ENCODE measurements at regions not wholly inside any gene's neighbourhood (a gene's known extent, or its start where the extent isn't known, plus 50 kb on each side); places are given as distances from the start of the nearest gene placed in this dataset.
"Not testable (repeated sequence)": the region's sequence is repeated elsewhere in the genome, so short reads cannot be mapped to it uniquely, and the experiment has no call there.

GRCh38 chr7:156360835-156361234 lies 279.7 kb upstream of the RNF32 start:
- H3K9me3 Mint-ChIP-seq (ENCODE audit: low read depth) = no peaks in the 10 kb centered on the region
- intact Hi-C loops (cut with DNase I, micrococcal nuclease) = no loop called here
- H3K27me3 Mint-ChIP-seq = peaks cover 6% of the 10 kb centered on the region
- no peak overlapping the region for H3K4me3 Mint-ChIP-seq
- H3K36me3 Mint-ChIP-seq (ENCODE audit: low read depth) = no peaks in the 10 kb centered on the region
- no peak for DNase-seq
- no peak for ATAC-seq
- POLR2A ChIA-PET = no interaction called here
- CTCF ChIA-PET = no interaction called here
- H3K4me1 Mint-ChIP-seq = no peaks in the 10 kb centered on the region
- H3K27ac Mint-ChIP-seq = no peak overlapping the region

DNA sequence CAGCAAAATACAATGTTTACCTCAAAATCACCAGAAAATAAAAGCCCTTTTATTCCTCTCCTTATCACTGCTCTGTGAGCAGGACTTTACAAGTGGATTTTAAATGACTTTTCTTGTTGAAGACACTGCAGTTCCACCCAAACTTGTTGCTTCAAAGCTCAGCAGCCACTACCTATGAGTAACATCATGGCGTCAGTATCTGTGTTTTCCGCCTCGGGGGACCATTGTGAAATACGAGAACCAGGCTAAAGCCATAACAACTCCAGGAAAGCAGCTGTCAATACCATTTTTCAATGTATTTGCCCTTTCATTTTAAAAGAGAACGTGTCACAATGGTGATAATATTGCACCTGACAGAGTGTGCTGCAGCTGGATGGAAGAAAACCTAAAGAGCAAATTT lies 284.0 kb upstream of the RNF32 start:
- POLR2A ChIA-PET = no interaction called here
- H3K9me3 Mint-ChIP-seq (ENCODE audit: low read depth) = no peaks in the 10 kb centered on the region
- ATAC-seq = no peak
- intact Hi-C loops (cut with DNase I, micrococcal nuclease) = no loop called here
- no peak overlapping the region for H3K27ac Mint-ChIP-seq
- no peak overlapping the region for H3K4me3 Mint-ChIP-seq
- no peak for DNase-seq
- H3K4me1 Mint-ChIP-seq = no peaks in the 10 kb centered on the region
- peaks cover 6% of the 10 kb centered on the region for H3K27me3 Mint-ChIP-seq
- CTCF ChIA-PET = no interaction called here
- no peaks in the 10 kb centered on the region for H3K36me3 Mint-ChIP-seq (ENCODE audit: low read depth)

- Mint-ChIP-seq H3K4me1 (no peaks in the 10 kb centered on the region), H3K9me3 (ENCODE audit: low read depth) (no peaks in the 10 kb centered on the region), H3K27me3 (peaks cover 6% of the 10 kb centered on the region), H3K4me3 (no peak overlapping the region), H3K27ac (no peak overlapping the region), H3K36me3 (ENCODE audit: low read depth) (no peaks in the 10 kb centered on the region)
- POLR2A ChIA-PET = no interaction called here
- intact Hi-C loops (cut with DNase I, micrococcal nuclease) = no loop called here
- CTCF ChIA-PET = interaction anchor here (1.1 kb wide), 1 partner anchor 11 kb away, joined by 4 read pairs; no protein-coding TSS in a partner anchor
- ATAC-seq = no peak
- DNase-seq = no peak
Observed at GRCh38 chr7:156353352-156353751, 287.2 kb upstream of the RNF32 start.

- DNase-seq; H3K9me3 Mint-ChIP-seq (ENCODE audit: low read depth); CTCF ChIA-PET; POLR2A ChIA-PET; H3K27ac Mint-ChIP-seq; ATAC-seq; H3K36me3 Mint-ChIP-seq (ENCODE audit: low read depth); intact Hi-C loops (cut with DNase I, micrococcal nuclease); H3K4me1 Mint-ChIP-seq; H3K27me3 Mint-ChIP-seq; H3K4me3 Mint-ChIP-seq: not testable (repeated sequence)
Observed at GRCh38 chr7:156347703-156348248, 292.8 kb upstream of the RNF32 start.

DNA sequence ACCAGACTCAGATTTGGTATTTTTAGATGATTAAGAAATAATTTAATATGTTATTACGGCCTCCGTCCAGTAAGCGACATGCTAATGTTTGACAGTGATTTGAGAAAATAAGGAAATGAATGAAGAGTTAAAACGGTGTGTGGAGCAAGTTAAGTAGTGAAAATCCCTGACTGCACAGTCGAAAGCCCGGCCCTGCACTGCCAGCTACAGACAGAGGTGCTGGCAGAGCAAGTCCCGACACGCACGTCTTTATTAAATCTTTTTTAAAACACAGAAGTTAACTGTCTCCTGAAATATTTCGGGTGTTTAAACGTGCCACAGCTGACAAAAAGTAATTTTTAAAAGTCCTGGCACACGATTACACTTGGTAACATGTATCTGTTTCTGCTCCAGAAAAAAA lies 293.4 kb upstream of the RNF32 start:
- H3K4me3 Mint-ChIP-seq = no peak overlapping the region
- no peaks in the 10 kb centered on the region for H3K27me3 Mint-ChIP-seq
- H3K4me1 Mint-ChIP-seq = no peaks in the 10 kb centered on the region
- H3K27ac Mint-ChIP-seq = no peak overlapping the region
- DNase-seq = no peak
- no peaks in the 10 kb centered on the region for H3K9me3 Mint-ChIP-seq (ENCODE audit: low read depth)
- ChIA-PET POLR2A (no interaction called here), CTCF (no interaction called here)
- no peaks in the 10 kb centered on the region for H3K36me3 Mint-ChIP-seq (ENCODE audit: low read depth)
- intact Hi-C loops (cut with DNase I, micrococcal nuclease) = no loop called here
- ATAC-seq = no peak

DNA sequence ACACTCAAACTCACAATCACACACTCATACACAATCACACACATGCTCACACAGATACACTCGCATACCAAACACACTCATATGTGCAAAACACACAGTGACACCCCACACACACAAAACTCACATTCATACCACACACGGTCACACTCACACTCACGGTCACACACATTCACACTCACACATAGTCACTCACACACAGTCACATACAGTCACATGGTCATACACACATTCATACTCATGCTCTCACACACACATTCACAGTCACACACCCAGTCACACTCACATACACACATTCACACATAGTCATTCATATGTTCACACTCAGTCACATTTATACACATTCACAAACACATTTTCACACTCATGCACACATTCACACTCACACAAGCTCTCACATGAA lies 296.0 kb upstream of the RNF32 start:
- intact Hi-C loops (cut with DNase I, micrococcal nuclease) = no loop called here
- ChIA-PET CTCF (no interaction called here), POLR2A (no interaction called here)
- no peaks in the 10 kb centered on the region for H3K9me3 Mint-ChIP-seq (ENCODE audit: low read depth)
- DNase-seq (no peak), ATAC-seq (no peak)
- no peak overlapping the region for H3K4me3 Mint-ChIP-seq
- no peaks in the 10 kb centered on the region for H3K36me3 Mint-ChIP-seq (ENCODE audit: low read depth)
- H3K27ac Mint-ChIP-seq = no peak overlapping the region
- H3K27me3 Mint-ChIP-seq = no peaks in the 10 kb centered on the region
- no peaks in the 10 kb centered on the region for H3K4me1 Mint-ChIP-seq

DNA sequence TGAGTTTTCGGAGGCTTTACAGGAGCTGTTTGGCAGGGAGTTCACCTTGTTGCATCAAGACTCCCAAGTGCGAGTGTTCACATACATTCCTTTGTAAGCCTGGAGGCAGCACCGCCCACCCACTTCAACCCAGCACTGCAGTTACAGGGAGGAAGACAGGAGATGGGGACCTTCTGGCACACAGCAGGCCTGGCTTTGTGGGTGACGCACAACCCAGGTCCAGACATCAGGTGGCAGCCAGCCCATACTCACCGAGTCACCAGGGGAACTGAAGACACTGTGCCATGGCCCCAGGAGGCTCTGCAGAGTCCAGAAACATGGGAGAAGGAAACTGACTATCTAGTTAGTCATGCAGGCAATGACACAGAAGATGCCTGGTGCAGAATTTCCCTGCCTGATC lies 305.9 kb upstream of the RNF32 start:
- peaks cover 5% of the 10 kb centered on the region for H3K9me3 Mint-ChIP-seq (ENCODE audit: low read depth)
- H3K36me3 Mint-ChIP-seq (ENCODE audit: low read depth) = no peaks in the 10 kb centered on the region
- H3K4me1 Mint-ChIP-seq = no peaks in the 10 kb centered on the region
- ATAC-seq (peak; percentile 58), DNase-seq (peak; percentile 30)
- no peak overlapping the region for H3K27ac Mint-ChIP-seq
- H3K27me3 Mint-ChIP-seq = peaks cover 2% of the 10 kb centered on the region
- H3K4me3 Mint-ChIP-seq = no peak overlapping the region
- intact Hi-C loops (cut with DNase I, micrococcal nuclease) = no loop called here
- ChIA-PET CTCF (no interaction called here), POLR2A (no interaction called here)

DNA sequence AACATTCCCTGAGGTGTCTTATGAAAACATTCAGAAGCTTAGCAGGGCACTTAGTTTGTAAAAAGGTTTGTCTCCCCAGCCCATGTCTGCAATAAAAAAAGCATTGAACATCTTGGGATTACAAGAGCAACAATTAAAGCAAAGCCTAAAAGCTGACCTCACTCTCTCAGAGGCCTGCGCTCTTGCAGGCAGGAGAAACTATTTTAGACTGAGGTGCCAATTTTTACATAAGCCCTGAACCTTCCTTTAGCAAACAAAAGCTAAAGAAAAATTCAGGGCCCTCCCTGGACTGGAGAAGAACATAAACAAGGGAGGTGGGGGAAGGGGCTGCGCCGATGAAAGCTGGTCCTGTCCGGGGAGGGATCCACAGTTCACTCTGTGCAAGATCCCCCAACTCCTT lies 312.7 kb upstream of the RNF32 start:
- Mint-ChIP-seq H3K27ac (no peak overlapping the region), H3K36me3 (ENCODE audit: low read depth) (no peaks in the 10 kb centered on the region), H3K9me3 (ENCODE audit: low read depth) (peaks cover 5% of the 10 kb centered on the region), H3K4me3 (no peak overlapping the region), H3K4me1 (no peaks in the 10 kb centered on the region), H3K27me3 (peaks cover 14% of the 10 kb centered on the region)
- DNase-seq (no peak), ATAC-seq (no peak)
- intact Hi-C loops (cut with DNase I, micrococcal nuclease) = no loop called here
- POLR2A ChIA-PET = no interaction called here
- CTCF ChIA-PET = no interaction called here

DNA sequence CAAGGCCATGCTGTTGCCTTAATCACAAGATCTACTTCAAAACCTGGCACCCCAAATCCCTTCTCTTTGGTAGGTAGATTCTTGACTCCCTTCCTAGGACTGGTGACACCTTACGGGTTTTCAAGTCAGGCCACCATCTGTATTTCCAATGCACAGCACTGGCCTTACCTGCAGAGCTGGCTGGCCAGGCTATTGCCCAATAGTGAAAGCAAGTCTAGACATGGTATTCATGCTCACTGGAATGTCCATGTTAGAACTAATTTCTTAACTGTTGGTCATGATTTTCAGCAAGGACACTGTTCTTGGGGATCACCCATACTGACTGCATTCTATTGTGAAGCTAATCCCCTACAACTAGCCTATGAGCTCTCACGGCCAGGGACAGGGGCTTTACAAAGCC lies 313.1 kb upstream of the RNF32 start:
- ChIA-PET CTCF (no interaction called here), POLR2A (no interaction called here)
- Mint-ChIP-seq H3K4me1 (no peaks in the 10 kb centered on the region), H3K9me3 (ENCODE audit: low read depth) (peaks cover 5% of the 10 kb centered on the region), H3K4me3 (no peak overlapping the region), H3K27ac (no peak overlapping the region), H3K27me3 (peaks cover 14% of the 10 kb centered on the region), H3K36me3 (ENCODE audit: low read depth) (no peaks in the 10 kb centered on the region)
- DNase-seq (no peak), ATAC-seq (no peak)
- intact Hi-C loops (cut with DNase I, micrococcal nuclease) = no loop called here

GRCh38 chr7:156324201-156324600 lies 316.4 kb upstream of the RNF32 start:
- POLR2A ChIA-PET = no interaction called here
- ATAC-seq (no peak), DNase-seq (no peak)
- Mint-ChIP-seq H3K4me1 (no peaks in the 10 kb centered on the region), H3K4me3 (no peak overlapping the region), H3K9me3 (ENCODE audit: low read depth) (no peaks in the 10 kb centered on the region), H3K36me3 (ENCODE audit: low read depth) (no peaks in the 10 kb centered on the region), H3K27me3 (peaks cover 17% of the 10 kb centered on the region), H3K27ac (no peak overlapping the region)
- intact Hi-C loops (cut with DNase I, micrococcal nuclease) = no loop called here
- CTCF ChIA-PET = no interaction called here

- H3K27ac Mint-ChIP-seq; H3K9me3 Mint-ChIP-seq (ENCODE audit: low read depth); intact Hi-C loops (cut with DNase I, micrococcal nuclease); H3K4me1 Mint-ChIP-seq; POLR2A ChIA-PET; H3K4me3 Mint-ChIP-seq; CTCF ChIA-PET; H3K36me3 Mint-ChIP-seq (ENCODE audit: low read depth); DNase-seq; ATAC-seq: not testable (repeated sequence)
- H3K27me3 Mint-ChIP-seq = peaks cover 20% of the 10 kb centered on the region
Observed at GRCh38 chr7:156321430-156321829, 319.1 kb upstream of the RNF32 start.

DNA sequence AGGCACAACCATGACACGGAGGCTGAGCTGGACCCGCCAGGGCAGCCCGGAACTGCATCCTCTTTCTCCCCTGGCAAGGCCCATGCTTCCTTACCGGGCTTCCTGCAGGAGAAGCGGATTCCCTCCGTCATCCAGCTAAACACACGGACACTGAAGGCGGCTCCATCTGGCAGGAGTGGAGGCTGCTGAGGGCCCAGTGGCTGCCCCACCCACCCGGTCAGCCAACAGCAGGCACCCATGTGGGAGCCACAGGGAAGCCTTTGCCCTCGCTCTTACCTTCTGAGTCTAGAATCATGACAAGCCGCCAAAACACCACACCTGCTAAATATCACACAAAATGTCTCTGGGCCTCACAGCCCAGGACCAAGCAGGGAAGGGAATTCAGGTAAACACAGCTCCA lies 321.6 kb upstream of the RNF32 start:
- intact Hi-C loops (cut with DNase I, micrococcal nuclease) = no loop called here
- DNase-seq (no peak), ATAC-seq (no peak)
- H3K27me3 Mint-ChIP-seq = peaks cover 19% of the 10 kb centered on the region
- H3K9me3 Mint-ChIP-seq (ENCODE audit: low read depth) = peaks cover 11% of the 10 kb centered on the region
- H3K4me3 Mint-ChIP-seq = no peak overlapping the region
- no peaks in the 10 kb centered on the region for H3K4me1 Mint-ChIP-seq
- ChIA-PET POLR2A (no interaction called here), CTCF (no interaction called here)
- H3K27ac Mint-ChIP-seq = no peak overlapping the region
- H3K36me3 Mint-ChIP-seq (ENCODE audit: low read depth) = no peaks in the 10 kb centered on the region

DNA sequence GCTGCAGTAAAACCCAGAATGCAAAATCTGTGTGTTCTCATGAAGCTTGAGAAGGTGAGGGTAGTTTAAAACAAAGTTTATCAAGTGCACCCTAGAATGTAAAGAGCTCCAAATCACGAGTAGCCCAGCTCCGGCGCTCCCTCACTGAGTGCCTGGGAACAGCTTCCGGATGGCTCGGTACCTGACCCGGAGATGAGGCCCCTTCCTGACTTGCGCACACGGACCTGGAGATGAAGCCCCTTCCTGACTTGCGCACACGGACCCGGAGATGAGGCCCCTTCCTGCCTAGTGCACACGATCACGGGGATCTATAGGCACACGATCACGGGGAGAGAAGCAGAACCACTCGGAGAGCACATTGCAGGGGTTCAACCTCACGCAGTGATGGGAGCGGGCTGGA lies 322.1 kb upstream of the RNF32 start:
- CTCF ChIA-PET = no interaction called here
- H3K27ac Mint-ChIP-seq = no peak overlapping the region
- POLR2A ChIA-PET = no interaction called here
- no peak for DNase-seq
- H3K4me1 Mint-ChIP-seq = no peaks in the 10 kb centered on the region
- ATAC-seq = no peak
- H3K9me3 Mint-ChIP-seq (ENCODE audit: low read depth) = peaks cover 11% of the 10 kb centered on the region
- intact Hi-C loops (cut with DNase I, micrococcal nuclease) = no loop called here
- no peaks in the 10 kb centered on the region for H3K36me3 Mint-ChIP-seq (ENCODE audit: low read depth)
- H3K4me3 Mint-ChIP-seq = no peak overlapping the region
- H3K27me3 Mint-ChIP-seq = peaks cover 19% of the 10 kb centered on the region

Measured in activated CD4-positive, alpha-beta T cell treated with anti-CD3 and anti-CD28 coated beads for 36 hours (primary cell).